SK-N-SH (cell line): ENCODE measurements at regions not wholly inside any gene's neighbourhood (a gene's known extent, or its start where the extent isn't known, plus 50 kb on each side); places are given as distances from the start of the nearest gene placed in this dataset.

ENCODE experiments used
- CTCF ChIA-PET: fragments of 300-600, 350-600 bp; formaldehyde crosslinking; extraction: SDS; loops from one replicate; lab custom pipeline; 2021; lab: Yijun Ruan, JAX
- POLR2A ChIA-PET: fragments of 350-600 bp; sonication (Branson Sonifier 250); formaldehyde crosslinking; extraction: SDS; loops from one replicate; lab custom pipeline; 2020; ENCODE audit warnings: antibody characterized with exemption, inconsistent platforms; lab: Yijun Ruan, JAX
- DNase-seq: peaks from one replicate; pipeline ENCODE4 v3.0.0; 2012
- H2AFZ ChIP-seq: fragments of 200-600 bp; sonication (generic); 2 replicates; pipeline ENCODE4 v1.8.1; 2016; ENCODE audit warnings: antibody characterized with exemption, mild to moderate bottlenecking, low read depth
- H3F3A ChIP-seq: fragments of 200-600 bp; sonication (generic); replicated peaks from 2 replicates; pipeline ENCODE3; 2016; ENCODE audit warnings: antibody characterized with exemption, mild to moderate bottlenecking; ENCODE audit not compliant: insufficient read depth
- H3K27ac ChIP-seq, 2 experiments: fragments of 200-500 bp in 1 of 2; fragments of 200-600 bp in 1 of 2; sonication (Bioruptor generic) in 1 of 2; sonication (generic), shearing (Covaris generic) in 1 of 2; 2 replicates each; pipeline versions ENCODE4 v1.5.1 to v1.6.1; 2014 to 2016; ENCODE audit warnings: low read depth in 2 of 2, inconsistent platforms in 1 of 2, low read length in 1 of 2, mild to moderate bottlenecking in 1 of 2, mixed read lengths in 1 of 2
- H3K27me3 ChIP-seq: fragments of 200-600 bp; sonication (generic), shearing (Covaris generic); 2 replicates; pipeline ENCODE4 v1.6.1; 2016; ENCODE audit warnings: mixed run types; ENCODE audit not compliant: insufficient read depth
- H3K36me3 ChIP-seq, 2 experiments: fragments of 200-500 bp in 1 of 2; fragments of 200-600 bp in 1 of 2; sonication (Bioruptor generic) in 1 of 2; sonication (generic) in 1 of 2; replicated peaks in 1 of 2; 2 replicates each; pipeline versions ENCODE3 to v1.5.1; 2014 to 2016; ENCODE audit warnings: low read length in 1 of 2, mild to moderate bottlenecking in 1 of 2; ENCODE audit not compliant: insufficient read depth in 2 of 2, control insufficient read depth in 1 of 2
- H3K4me1 ChIP-seq, 2 experiments: fragments of 200-500 bp in 1 of 2; fragments of 200-600 bp in 1 of 2; sonication (Bioruptor generic) in 1 of 2; sonication (generic), shearing (Covaris generic) in 1 of 2; 2 replicates each; pipeline versions ENCODE4 v1.5.1 to v1.6.1; 2014 to 2016; ENCODE audit warnings: low read depth in 1 of 2, low read length in 1 of 2, mixed run types in 1 of 2; ENCODE audit not compliant: insufficient read depth in 2 of 2, control insufficient read depth in 1 of 2
- H3K4me2 ChIP-seq: fragments of 200-600 bp; sonication (generic), shearing (Covaris generic); 2 replicates; pipeline ENCODE4 v1.6.1; 2017; ENCODE audit warnings: mixed run types
- H3K4me3 ChIP-seq, 2 experiments: fragments of 200-500 bp in 1 of 2; fragments of 200-600 bp in 1 of 2; sonication (Bioruptor generic) in 1 of 2; sonication (generic), shearing (Covaris generic) in 1 of 2; 2 replicates each; pipeline versions ENCODE4 v1.5.1 to v1.8.1; 2014 to 2016; ENCODE audit warnings: low read depth in 2 of 2, inconsistent platforms in 1 of 2, low read length in 1 of 2, mild to moderate bottlenecking in 1 of 2, mixed read lengths in 1 of 2, moderate library complexity in 1 of 2
- H3K79me2 ChIP-seq: fragments of 200-600 bp; sonication (generic); 2 replicates; pipeline ENCODE4 v1.8.1; 2017; ENCODE audit warnings: mild to moderate bottlenecking; ENCODE audit not compliant: insufficient read depth
- H3K9ac ChIP-seq: fragments of 200-600 bp; sonication (generic); 2 replicates; pipeline ENCODE4 v1.6.1; 2017; ENCODE audit warnings: mixed run types
- H3K9me2 ChIP-seq: fragments of 200-600 bp; sonication (generic); 2 replicates; pipeline ENCODE4 v1.6.1; 2017; ENCODE audit warnings: mixed run types
- H3K9me3 ChIP-seq: fragments of 200-600 bp; sonication (generic); 2 replicates; pipeline ENCODE4 v1.6.1; 2017; ENCODE audit warnings: mixed run types, mild to moderate bottlenecking, moderate library complexity
- H4K20me1 ChIP-seq: fragments of 200-600 bp; sonication (generic); 2 replicates; pipeline ENCODE4 v1.6.1; 2017; ENCODE audit warnings: mild to moderate bottlenecking, mixed run types; ENCODE audit not compliant: insufficient read depth
- CTCF ChIP-seq: fragments of 200-600 bp; sonication (generic); IDR thresholded peaks from 2 replicates; pipeline ENCODE4 v1.6.1; 2017; ENCODE audit warnings: antibody characterized with exemption, mild to moderate bottlenecking, moderate library complexity
- EP300 ChIP-seq, 2 experiments: IDR thresholded peaks; 2 replicates each; pipeline versions ENCODE4 v1.4.0 to v1.6.1; 2012; ENCODE audit warnings: borderline replicate concordance in 1 of 2, low read depth in 1 of 2, low read length in 1 of 2
- EZH2phosphoT487 ChIP-seq: fragments of 200-600 bp; sonication (generic); IDR thresholded peaks from 2 replicates; pipeline ENCODE4 v1.6.1; 2017; ENCODE audit warnings: low read depth, mixed run types, mild to moderate bottlenecking, antibody characterized with exemption, moderate library complexity, borderline replicate concordance
- FOSL2 ChIP-seq: IDR thresholded peaks from 2 replicates; pipeline ENCODE4 v1.4.0; 2012; ENCODE audit warnings: low read depth, mild to moderate bottlenecking, moderate library complexity, borderline replicate concordance
- FOXJ3 ChIP-seq: sonication (generic); formaldehyde crosslinking; IDR thresholded peaks from 2 replicates; pipeline ENCODE4 v1.5.1; 2020; ENCODE audit warnings: mild to moderate bottlenecking, missing genetic modification reagents
- FOXM1 ChIP-seq: IDR thresholded peaks from 2 replicates; pipeline ENCODE4 v1.4.0; 2012; ENCODE audit warnings: low read depth, mild to moderate bottlenecking
- GABPA ChIP-seq: IDR thresholded peaks from 2 replicates; pipeline ENCODE4 v1.4.0; 2012; ENCODE audit warnings: low read depth, mild to moderate bottlenecking
- GATA2 ChIP-seq: sonication (generic); formaldehyde crosslinking; IDR thresholded peaks from 2 replicates; pipeline ENCODE4 v1.5.0; 2020; ENCODE audit warnings: mild to moderate bottlenecking, missing genetic modification reagents
- MEF2A ChIP-seq: IDR thresholded peaks from 2 replicates; pipeline ENCODE4 v1.4.0; 2012; ENCODE audit warnings: low read depth, borderline replicate concordance
- MXI1 ChIP-seq: IDR thresholded peaks from 2 replicates; pipeline ENCODE4 v1.6.1; 2012; ENCODE audit warnings: mild to moderate bottlenecking, low read depth, low read length, improper control_type of control experiment
- NFIC ChIP-seq: IDR thresholded peaks from 2 replicates; pipeline ENCODE4 v1.4.0; 2012; ENCODE audit warnings: borderline replicate concordance
- PBX3 ChIP-seq: IDR thresholded peaks from 2 replicates; pipeline ENCODE4; 2012
- POLR2AphosphoS5 ChIP-seq: IDR thresholded peaks from 2 replicates; pipeline ENCODE4 v1.6.1; 2012; ENCODE audit warnings: low read depth, low read length
- RAD21 ChIP-seq: IDR thresholded peaks from 2 replicates; pipeline ENCODE4 v1.6.1; 2012; ENCODE audit warnings: mild to moderate bottlenecking, low read length
- RCOR1 ChIP-seq: fragments of 150-350 bp; IDR thresholded peaks from 2 replicates; pipeline ENCODE4 v1.6.1; 2017; ENCODE audit warnings: antibody characterized with exemption, low read length
- REST ChIP-seq: IDR thresholded peaks from 2 replicates; pipeline ENCODE4 v1.6.1; 2012; ENCODE audit warnings: mild to moderate bottlenecking, low read depth, low read length, moderate library complexity
- SIN3A ChIP-seq: IDR thresholded peaks from 2 replicates; pipeline ENCODE4 v1.6.1; 2012; ENCODE audit warnings: low read depth, mild to moderate bottlenecking, low read length, moderate library complexity, borderline replicate concordance
- YY1 ChIP-seq: IDR thresholded peaks from 2 replicates; pipeline ENCODE4 v1.4.0; 2012; ENCODE audit warnings: low read depth, mild to moderate bottlenecking
- WGBS: methylation state at CpG from one replicate; pipeline ENCODE4 v1.1.6; 2017; ENCODE audit warnings: low lambda C conversion rate; 5-methylcytosine and 5-hydroxymethylcytosine counted together

- Histone ChIP-seq H3K79me2 (no peaks in the 10 kb centered on the region), H3K4me3 (no peak overlapping the region), H3F3A (no peaks in the 10 kb centered on the region), H4K20me1 (no peaks in the 10 kb centered on the region), H3K9ac (no peak overlapping the region), H2AFZ (no peak overlapping the region), H3K27me3 (no peaks in the 10 kb centered on the region)
- CTCF ChIA-PET: no interaction called here
- POLR2A ChIA-PET: no interaction called here
- TF ChIP-seq GATA2 (CRISPR knock-in tag): no peak
- no peak for TF ChIP-seq EP300 (IDR thresholded peaks at IDR 0.05; ENCODE audit: borderline replicate concordance in 1 of 2, low read depth in 1 of 2, low read length in 1 of 2)
- TF ChIP-seq RAD21: no peak
- no peak for TF ChIP-seq FOXJ3
- TF ChIP-seq YY1: no peak
- no peak for TF ChIP-seq RCOR1
- no peak for TF ChIP-seq SIN3A
- TF ChIP-seq EZH2phosphoT487: no peak
- no peak for TF ChIP-seq NFIC
- no peak for TF ChIP-seq MEF2A
- TF ChIP-seq FOSL2: no peak
- no peak for TF ChIP-seq PBX3
- TF ChIP-seq POLR2AphosphoS5: no peak
- no peak for TF ChIP-seq FOXM1
- no peak for TF ChIP-seq MXI1
- TF ChIP-seq GABPA: no peak
- TF ChIP-seq CTCF: no peak
- no peak for TF ChIP-seq REST
- TF ChIP-seq, all 33 proteins: peak for 0
- no peaks in the 10 kb centered on the region for H3K9me2 ChIP-seq
- no peak overlapping the region for H3K27ac ChIP-seq
- no peak overlapping the region for H3K4me2 ChIP-seq
- DNase-seq: no peak
- H3K9me3 ChIP-seq: no peaks in the 10 kb centered on the region
- H3K36me3 ChIP-seq: no peaks in the 10 kb centered on the region
- no peaks in the 10 kb centered on the region for H3K4me1 ChIP-seq
- WGBS: 27% methylated on average over 1 of the region's 1 CpG
These were observed 315.4 kb upstream of the CNR1 start for GRCh38 chr6:88481519-88481918.
